IMR-90 (cell line): ENCODE measurements at regions not wholly inside any gene's neighbourhood (a gene's known extent, or its start where the extent isn't known, plus 50 kb on each side); places are given as distances from the start of the nearest gene placed in this dataset.

Source experiments
- FOS ChIP-seq: fragments of 150-350 bp; IDR thresholded peaks from 2 replicates; pipeline ENCODE4 v1.6.1; 2016; ENCODE audit warnings: low read depth, low read length
- MAZ ChIP-seq: IDR thresholded peaks from 2 replicates; pipeline ENCODE4 v1.6.1; 2012; ENCODE audit warnings: low read depth, mild to moderate bottlenecking, low read length, improper control_type of control experiment, moderate library complexity, borderline replicate concordance
- MXI1 ChIP-seq: IDR thresholded peaks from 2 replicates; pipeline ENCODE4 v1.6.1; 2012; ENCODE audit warnings: low read depth, mild to moderate bottlenecking, low read length, moderate library complexity, borderline replicate concordance
- POLR2A ChIP-seq: IDR thresholded peaks from 2 replicates; pipeline ENCODE4 v1.6.1; 2012; ENCODE audit warnings: mild to moderate bottlenecking, low read depth, low read length
- SMC3 ChIP-seq: fragments of 150-350 bp; IDR thresholded peaks from 2 replicates; pipeline ENCODE4 v1.6.1; 2016; ENCODE audit warnings: low read depth, mild to moderate bottlenecking, antibody characterized with exemption, low read length, moderate library complexity
- TF ChIP-seq, protein P1 (sequence below): fragments of 150-350 bp; IDR thresholded peaks from 2 replicates; pipeline ENCODE4 v1.6.1; 2016; ENCODE audit warnings: low read depth, mild to moderate bottlenecking, low read length, moderate library complexity, borderline replicate concordance
- TF ChIP-seq, protein P2 (sequence below): conservative IDR thresholded peaks from 2 replicates; pipeline ENCODE4 v1.5.1; 2012; ENCODE audit warnings: mild to moderate bottlenecking, low read depth, low read length, improper control_type of control experiment
- TF ChIP-seq, protein P3 (sequence below): fragments of 150-350 bp; IDR thresholded peaks from 2 replicates; pipeline ENCODE4 v1.6.1; 2017; ENCODE audit warnings: mild to moderate bottlenecking, antibody characterized with exemption, low read length, low read depth

DNA sequence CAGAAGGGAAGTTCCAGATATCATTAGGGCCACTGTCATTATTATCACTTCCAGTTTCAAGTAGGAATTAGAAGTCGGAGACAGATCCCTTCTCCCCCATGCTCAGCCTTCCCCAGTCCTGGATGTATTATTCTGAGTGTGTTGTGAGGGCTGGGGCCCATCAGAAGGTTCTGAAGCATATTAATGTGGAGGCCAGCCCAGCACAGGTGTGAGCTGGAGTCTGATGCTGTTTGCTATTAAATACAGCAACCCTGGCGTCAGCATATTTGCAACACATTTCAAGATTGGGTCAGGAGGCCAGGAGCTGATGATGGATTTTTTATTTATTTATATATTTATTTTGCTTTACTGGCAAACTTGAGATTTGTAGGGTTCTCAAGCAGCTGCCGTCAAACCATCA lies 195.2 kb downstream of the NRP2 start:
- TF ChIP-seq, protein P1, sequence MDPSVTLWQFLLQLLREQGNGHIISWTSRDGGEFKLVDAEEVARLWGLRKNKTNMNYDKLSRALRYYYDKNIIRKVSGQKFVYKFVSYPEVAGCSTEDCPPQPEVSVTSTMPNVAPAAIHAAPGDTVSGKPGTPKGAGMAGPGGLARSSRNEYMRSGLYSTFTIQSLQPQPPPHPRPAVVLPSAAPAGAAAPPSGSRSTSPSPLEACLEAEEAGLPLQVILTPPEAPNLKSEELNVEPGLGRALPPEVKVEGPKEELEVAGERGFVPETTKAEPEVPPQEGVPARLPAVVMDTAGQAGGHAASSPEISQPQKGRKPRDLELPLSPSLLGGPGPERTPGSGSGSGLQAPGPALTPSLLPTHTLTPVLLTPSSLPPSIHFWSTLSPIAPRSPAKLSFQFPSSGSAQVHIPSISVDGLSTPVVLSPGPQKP: no peak
- TF ChIP-seq, protein P2, sequence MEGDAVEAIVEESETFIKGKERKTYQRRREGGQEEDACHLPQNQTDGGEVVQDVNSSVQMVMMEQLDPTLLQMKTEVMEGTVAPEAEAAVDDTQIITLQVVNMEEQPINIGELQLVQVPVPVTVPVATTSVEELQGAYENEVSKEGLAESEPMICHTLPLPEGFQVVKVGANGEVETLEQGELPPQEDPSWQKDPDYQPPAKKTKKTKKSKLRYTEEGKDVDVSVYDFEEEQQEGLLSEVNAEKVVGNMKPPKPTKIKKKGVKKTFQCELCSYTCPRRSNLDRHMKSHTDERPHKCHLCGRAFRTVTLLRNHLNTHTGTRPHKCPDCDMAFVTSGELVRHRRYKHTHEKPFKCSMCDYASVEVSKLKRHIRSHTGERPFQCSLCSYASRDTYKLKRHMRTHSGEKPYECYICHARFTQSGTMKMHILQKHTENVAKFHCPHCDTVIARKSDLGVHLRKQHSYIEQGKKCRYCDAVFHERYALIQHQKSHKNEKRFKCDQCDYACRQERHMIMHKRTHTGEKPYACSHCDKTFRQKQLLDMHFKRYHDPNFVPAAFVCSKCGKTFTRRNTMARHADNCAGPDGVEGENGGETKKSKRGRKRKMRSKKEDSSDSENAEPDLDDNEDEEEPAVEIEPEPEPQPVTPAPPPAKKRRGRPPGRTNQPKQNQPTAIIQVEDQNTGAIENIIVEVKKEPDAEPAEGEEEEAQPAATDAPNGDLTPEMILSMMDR: no peak
- TF ChIP-seq SMC3: no peak
- TF ChIP-seq POLR2A: no peak
- TF ChIP-seq MAZ: no peak
- TF ChIP-seq, protein P3, sequence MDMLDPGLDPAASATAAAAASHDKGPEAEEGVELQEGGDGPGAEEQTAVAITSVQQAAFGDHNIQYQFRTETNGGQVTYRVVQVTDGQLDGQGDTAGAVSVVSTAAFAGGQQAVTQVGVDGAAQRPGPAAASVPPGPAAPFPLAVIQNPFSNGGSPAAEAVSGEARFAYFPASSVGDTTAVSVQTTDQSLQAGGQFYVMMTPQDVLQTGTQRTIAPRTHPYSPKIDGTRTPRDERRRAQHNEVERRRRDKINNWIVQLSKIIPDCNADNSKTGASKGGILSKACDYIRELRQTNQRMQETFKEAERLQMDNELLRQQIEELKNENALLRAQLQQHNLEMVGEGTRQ: no peak
- no peak for TF ChIP-seq FOS
- no peak for TF ChIP-seq MXI1
